ENCODE measurements at regions not wholly inside any gene's neighbourhood (a gene's known extent, or its start where the extent isn't known, plus 50 kb on each side); places are given as distances from the start of the nearest gene placed in this dataset.
A peak's percentile ranks its signal among the peaks of the same experiment; 100 is the strongest.

GRCh38 chr4:32909053-32909452 is 2188.9 kb downstream of the PCDH7 start:
- H3K27ac ChIP-seq: no peak overlapping the region
- H3K27me3 ChIP-seq: no peaks in the 10 kb centered on the region
- TF ChIP-seq EZH2phosphoT487 (IDR thresholded peaks at IDR 0.05; ENCODE audit: low read depth, severe bottlenecking, unreplicated experiment): no peak
- TF ChIP-seq EZH2 (IDR thresholded peaks at IDR 0.05; ENCODE audit: borderline replicate concordance): no peak
- TF ChIP-seq CTCF (IDR thresholded peaks at IDR 0.05; ENCODE audit: poor library complexity): no peak
- no peak for DNase-seq (ENCODE audit: low spot score)
- no peaks in the 10 kb centered on the region for H3K79me2 ChIP-seq
- H3K4me1 ChIP-seq (ENCODE audit: insufficient read depth): no peaks in the 10 kb centered on the region
- no peak overlapping the region for H3K4me3 ChIP-seq
- 83% methylated on average over 3 of the region's 3 CpGs for WGBS (ENCODE audit: low lambda C conversion rate, missing lambda C conversion rate)
- H3K36me3 ChIP-seq (replicated peaks; ENCODE audit: insufficient read depth, low read depth): no peaks in the 10 kb centered on the region
- no peak overlapping the region for H2AFZ ChIP-seq
- no peaks in the 10 kb centered on the region for H3K9me2 ChIP-seq (replicated peaks; ENCODE audit: insufficient read depth)
- no peaks in the 10 kb centered on the region for H3K9me3 ChIP-seq (ENCODE audit: low read depth)
- no peaks in the 10 kb centered on the region for H4K20me1 ChIP-seq (ENCODE audit: insufficient read depth, poor library complexity, severe bottlenecking)
- H3K4me2 ChIP-seq: no peak overlapping the region

GRCh38 chr4:32909736-32910135 is 2189.6 kb downstream of the PCDH7 start:
- no peaks in the 10 kb centered on the region for H3K79me2 ChIP-seq
- 84% methylated on average over 2 of the region's 2 CpGs for WGBS (ENCODE audit: low lambda C conversion rate, missing lambda C conversion rate)
- H3K4me1 ChIP-seq (ENCODE audit: insufficient read depth): no peaks in the 10 kb centered on the region
- H3K27me3 ChIP-seq: no peaks in the 10 kb centered on the region
- H4K20me1 ChIP-seq (ENCODE audit: insufficient read depth, poor library complexity, severe bottlenecking): no peaks in the 10 kb centered on the region
- no peak overlapping the region for H3K27ac ChIP-seq
- H3K4me2 ChIP-seq: no peak overlapping the region
- peak; percentile 5 for DNase-seq (ENCODE audit: low spot score)
- no peaks in the 10 kb centered on the region for H3K9me2 ChIP-seq (replicated peaks; ENCODE audit: insufficient read depth)
- H3K4me3 ChIP-seq: no peak overlapping the region
- H3K36me3 ChIP-seq (replicated peaks; ENCODE audit: insufficient read depth, low read depth): no peaks in the 10 kb centered on the region
- no peak for TF ChIP-seq EZH2 (IDR thresholded peaks at IDR 0.05; ENCODE audit: borderline replicate concordance)
- TF ChIP-seq EZH2phosphoT487 (IDR thresholded peaks at IDR 0.05; ENCODE audit: low read depth, severe bottlenecking, unreplicated experiment): no peak
- no peak for TF ChIP-seq CTCF (IDR thresholded peaks at IDR 0.05; ENCODE audit: poor library complexity)
- H2AFZ ChIP-seq: no peak overlapping the region
- no peaks in the 10 kb centered on the region for H3K9me3 ChIP-seq (ENCODE audit: low read depth)

- no peaks in the 10 kb centered on the region for H3K27me3 ChIP-seq
- H2AFZ ChIP-seq: no peak overlapping the region
- H3K4me1 ChIP-seq (ENCODE audit: insufficient read depth): no peaks in the 10 kb centered on the region
- H3K9me3 ChIP-seq (ENCODE audit: low read depth): no peaks in the 10 kb centered on the region
- H3K4me2 ChIP-seq: no peak overlapping the region
- H3K36me3 ChIP-seq (replicated peaks; ENCODE audit: insufficient read depth, low read depth): no peaks in the 10 kb centered on the region
- no peak overlapping the region for H3K27ac ChIP-seq
- no peak for DNase-seq (ENCODE audit: low spot score)
- TF ChIP-seq EZH2 (IDR thresholded peaks at IDR 0.05; ENCODE audit: borderline replicate concordance): no peak
- H3K79me2 ChIP-seq: no peaks in the 10 kb centered on the region
- H3K4me3 ChIP-seq: no peak overlapping the region
- H3K9me2 ChIP-seq (replicated peaks; ENCODE audit: insufficient read depth): no peaks in the 10 kb centered on the region
- no peaks in the 10 kb centered on the region for H4K20me1 ChIP-seq (ENCODE audit: insufficient read depth, poor library complexity, severe bottlenecking)
Measured at GRCh38 chr4:32917586-32917985, 2197.4 kb downstream of the PCDH7 start.

GRCh38 chr4:32929796-32930699 is 2209.9 kb downstream of the PCDH7 start:
- WGBS (ENCODE audit: low lambda C conversion rate, missing lambda C conversion rate): 72% methylated on average over 4 of the region's 4 CpGs
- Histone ChIP-seq H3K9me2 (replicated peaks; ENCODE audit: insufficient read depth) (no peaks in the 10 kb centered on the region), H3K36me3 (replicated peaks; ENCODE audit: insufficient read depth, low read depth) (no peaks in the 10 kb centered on the region), H2AFZ (no peak overlapping the region), H3K4me2 (no peak overlapping the region), H4K20me1 (ENCODE audit: insufficient read depth, poor library complexity, severe bottlenecking) (no peaks in the 10 kb centered on the region), H3K4me1 (ENCODE audit: insufficient read depth) (no peaks in the 10 kb centered on the region), H3K79me2 (no peaks in the 10 kb centered on the region), H3K27ac (no peak overlapping the region), H3K9me3 (ENCODE audit: low read depth) (no peaks in the 10 kb centered on the region), H3K4me3 (no peak overlapping the region), H3K27me3 (no peaks in the 10 kb centered on the region)
- TF ChIP-seq EZH2phosphoT487 (IDR thresholded peaks at IDR 0.05; ENCODE audit: low read depth, severe bottlenecking, unreplicated experiment) (no peak), EZH2 (IDR thresholded peaks at IDR 0.05; ENCODE audit: borderline replicate concordance) (no peak), CTCF (IDR thresholded peaks at IDR 0.05; ENCODE audit: poor library complexity) (no peak)
- no peak for DNase-seq (ENCODE audit: low spot score)
